Keratinocyte (primary cell): ENCODE measurements at regions not wholly inside any gene's neighbourhood (a gene's known extent, or its start where the extent isn't known, plus 50 kb on each side); places are given as distances from the start of the nearest gene placed in this dataset.

Source experiments
- DNase-seq: peaks from one replicate; pipeline ENCODE4 v3.0.0-alpha.2; 2011; ENCODE audit warnings: low read depth, missing footprints, low spot score
- FAIRE-seq: peaks from 2 replicates; lab custom pipeline; 2011; peaks lifted over from hg19 to GRCh38; lab: Jason Lieb, UNC
- H2AFZ ChIP-seq: 2 replicates; pipeline ENCODE4 v1.6.0; 2012; ENCODE audit warnings: low read length, control low read depth, inconsistent platforms; ENCODE audit not compliant: control insufficient read depth
- H3K27ac ChIP-seq: 2 replicates; pipeline ENCODE4 v1.5.1; 2011; ENCODE audit warnings: low read length; ENCODE audit not compliant: control insufficient read depth, insufficient read depth
- H3K27me3 ChIP-seq: 3 replicates; pipeline ENCODE4 v1.6.0; 2011; ENCODE audit warnings: low read length; ENCODE audit not compliant: control insufficient read depth, insufficient read depth; ENCODE audit errors: extremely low read depth
- H3K36me3 ChIP-seq, 2 experiments: 2 replicates in 1 of 2; 3 replicates in 1 of 2; pipeline ENCODE4 v1.5.1; 2011; ENCODE audit warnings: low read length in 2 of 2, mild to moderate bottlenecking in 1 of 2; ENCODE audit not compliant: control insufficient read depth in 2 of 2, insufficient read depth in 2 of 2; ENCODE audit errors: extremely low read depth in 1 of 2
- H3K4me1 ChIP-seq: 3 replicates; pipeline ENCODE4 v1.5.1; 2011; ENCODE audit warnings: low read length; ENCODE audit not compliant: control insufficient read depth, insufficient read depth; ENCODE audit errors: extremely low read depth
- H3K4me2 ChIP-seq: 3 replicates; pipeline ENCODE4 v1.6.0; 2011; ENCODE audit warnings: low read depth, low read length; ENCODE audit not compliant: control insufficient read depth, insufficient read depth; ENCODE audit errors: extremely low read depth
- H3K4me3 ChIP-seq, 3 experiments: fragments of 200-600 bp in 1 of 3; sonication (generic) in 1 of 3; 2 replicates in 2 of 3; 3 replicates in 1 of 3; pipeline ENCODE4 v1.5.1; 2011 to 2016; ENCODE audit warnings: low read length in 3 of 3, mild to moderate bottlenecking in 3 of 3, control low read depth in 2 of 3, inconsistent platforms in 1 of 3, low read depth in 1 of 3, mixed read lengths in 1 of 3, mixed run types in 1 of 3, moderate library complexity in 1 of 3; ENCODE audit not compliant: control insufficient read depth in 2 of 3, insufficient read depth in 2 of 3; ENCODE audit errors: extremely low read depth in 1 of 3
- H3K79me2 ChIP-seq: 2 replicates; pipeline ENCODE4 v1.6.0; 2012; ENCODE audit warnings: low read length; ENCODE audit not compliant: control insufficient read depth, insufficient read depth
- H3K9ac ChIP-seq: 3 replicates; pipeline ENCODE4 v1.6.0; 2011; ENCODE audit warnings: low read length; ENCODE audit not compliant: control insufficient read depth, insufficient read depth; ENCODE audit errors: extremely low read depth
- H3K9me1 ChIP-seq: 3 replicates; pipeline ENCODE4 v1.6.0; 2011; ENCODE audit warnings: low read length; ENCODE audit not compliant: control insufficient read depth, insufficient read depth; ENCODE audit errors: extremely low read depth
- H3K9me3 ChIP-seq: 2 replicates; pipeline ENCODE4 v1.5.1; 2012; ENCODE audit warnings: low read depth, low read length; ENCODE audit not compliant: control insufficient read depth
- H4K20me1 ChIP-seq: 3 replicates; pipeline ENCODE4 v1.6.0; 2011; ENCODE audit warnings: low read length; ENCODE audit not compliant: control insufficient read depth, insufficient read depth; ENCODE audit errors: extremely low read depth
- EZH2 ChIP-seq: IDR thresholded peaks from one replicate; pipeline ENCODE4 v1.6.1; 2012; ENCODE audit warnings: inconsistent platforms, mild to moderate bottlenecking, low read length, moderate library complexity
- dilution Hi-C: fragments of 300-500 bp; cut with MboI; formaldehyde crosslinking; loops from one replicate; pipeline ENCODE4 v1.7.0; 2020; ENCODE audit warnings: low sequenced_read_pairs; ENCODE audit not compliant: extremely low pct_ligation_motif_present
- TF ChIP-seq, protein P1 (sequence below), 3 experiments: IDR thresholded peaks in 1 of 3; conservative IDR thresholded peaks in 1 of 3; optimal IDR thresholded peaks in 1 of 3; 2 replicates in 2 of 3; 3 replicates in 1 of 3; pipeline versions ENCODE3 to v1.5.1; 2011; ENCODE audit warnings: low read length in 3 of 3, mild to moderate bottlenecking in 3 of 3, moderate library complexity in 2 of 3, control low read depth in 1 of 3, inconsistent platforms in 1 of 3; ENCODE audit not compliant: insufficient read depth in 2 of 3; ENCODE audit errors: extremely low read depth in 1 of 3

DNA sequence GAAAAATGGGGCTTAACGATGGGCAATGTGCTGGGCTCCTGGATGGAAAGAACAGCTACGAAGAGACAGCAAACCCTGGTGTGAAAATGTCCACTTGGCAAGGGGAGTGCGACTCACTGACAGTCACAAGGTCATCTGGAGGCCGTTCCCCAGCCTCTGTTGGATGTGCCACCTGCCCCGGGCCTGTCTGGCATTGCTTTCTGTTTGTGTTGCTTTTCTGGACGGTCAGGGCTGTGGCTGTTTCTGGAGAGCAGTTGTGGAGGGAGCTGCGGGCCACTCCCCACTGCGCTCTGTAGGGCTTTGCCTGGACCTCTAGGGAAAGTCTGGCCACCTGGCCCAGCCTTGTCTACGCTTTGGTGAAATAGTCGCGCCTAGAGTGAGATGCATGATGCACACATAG is 185.3 kb downstream of the IRX1 start:
- H3K9me3 ChIP-seq: peaks cover 5% of the 10 kb centered on the region
- DNase-seq (no peak), FAIRE-seq (no peak)
- dilution Hi-C loops: no loop called here
- no peak overlapping the region for H3K4me2 ChIP-seq
- H3K4me3 ChIP-seq: no peak overlapping the region
- no peaks in the 10 kb centered on the region for H3K9me1 ChIP-seq
- no peak overlapping the region for H3K27ac ChIP-seq
- no peaks in the 10 kb centered on the region for H3K79me2 ChIP-seq
- H3K4me1 ChIP-seq: no peaks in the 10 kb centered on the region
- no peak for TF ChIP-seq EZH2
- TF ChIP-seq, protein P1, sequence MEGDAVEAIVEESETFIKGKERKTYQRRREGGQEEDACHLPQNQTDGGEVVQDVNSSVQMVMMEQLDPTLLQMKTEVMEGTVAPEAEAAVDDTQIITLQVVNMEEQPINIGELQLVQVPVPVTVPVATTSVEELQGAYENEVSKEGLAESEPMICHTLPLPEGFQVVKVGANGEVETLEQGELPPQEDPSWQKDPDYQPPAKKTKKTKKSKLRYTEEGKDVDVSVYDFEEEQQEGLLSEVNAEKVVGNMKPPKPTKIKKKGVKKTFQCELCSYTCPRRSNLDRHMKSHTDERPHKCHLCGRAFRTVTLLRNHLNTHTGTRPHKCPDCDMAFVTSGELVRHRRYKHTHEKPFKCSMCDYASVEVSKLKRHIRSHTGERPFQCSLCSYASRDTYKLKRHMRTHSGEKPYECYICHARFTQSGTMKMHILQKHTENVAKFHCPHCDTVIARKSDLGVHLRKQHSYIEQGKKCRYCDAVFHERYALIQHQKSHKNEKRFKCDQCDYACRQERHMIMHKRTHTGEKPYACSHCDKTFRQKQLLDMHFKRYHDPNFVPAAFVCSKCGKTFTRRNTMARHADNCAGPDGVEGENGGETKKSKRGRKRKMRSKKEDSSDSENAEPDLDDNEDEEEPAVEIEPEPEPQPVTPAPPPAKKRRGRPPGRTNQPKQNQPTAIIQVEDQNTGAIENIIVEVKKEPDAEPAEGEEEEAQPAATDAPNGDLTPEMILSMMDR (optimal IDR thresholded peaks at IDR 0.05 in 1 of 3, IDR thresholded peaks at IDR 0.05 in 1 of 3, conservative IDR thresholded peaks at IDR 0.05 in 1 of 3; ENCODE audit: extremely low read depth in 1 of 3, insufficient read depth in 2 of 3, low read length in 3 of 3): no peak
- H3K36me3 ChIP-seq: no peaks in the 10 kb centered on the region
- H3K27me3 ChIP-seq: no peaks in the 10 kb centered on the region
- H4K20me1 ChIP-seq: no peaks in the 10 kb centered on the region
- H2AFZ ChIP-seq: no peak overlapping the region
- H3K9ac ChIP-seq: no peak overlapping the region

DNA sequence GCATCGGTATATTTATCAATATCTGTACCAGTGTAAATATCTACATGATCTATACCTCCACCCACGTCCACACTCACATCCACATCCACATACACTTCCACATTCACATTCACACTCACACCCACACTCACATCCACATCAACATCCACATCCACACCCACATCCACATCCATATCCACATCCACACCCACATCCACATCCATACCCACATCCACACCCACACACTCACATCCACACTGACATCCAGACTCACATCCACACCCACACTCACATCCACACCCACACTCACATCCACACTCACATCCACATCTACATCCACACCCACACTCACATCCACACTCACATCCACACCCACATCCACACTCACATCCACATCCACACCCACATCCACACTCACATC is 189.2 kb downstream of the IRX1 start:
- dilution Hi-C loops: no loop called here

More for the DNA sequence above, 189.2 kb downstream of the IRX1 start:
- Histone ChIP-seq H4K20me1 (no peaks in the 10 kb centered on the region), H3K4me2 (no peak overlapping the region), H3K27ac (no peak overlapping the region), H3K9me1 (no peaks in the 10 kb centered on the region), H3K4me3 (no peak overlapping the region), H3K4me1 (no peaks in the 10 kb centered on the region), H2AFZ (no peak overlapping the region), H3K9ac (no peak overlapping the region), H3K79me2 (no peaks in the 10 kb centered on the region), H3K9me3 (peaks cover 10% of the 10 kb centered on the region), H3K27me3 (no peaks in the 10 kb centered on the region), H3K36me3 (no peaks in the 10 kb centered on the region)
- DNase-seq: no peak
- TF ChIP-seq, protein P1 (optimal IDR thresholded peaks at IDR 0.05 in 1 of 3, IDR thresholded peaks at IDR 0.05 in 1 of 3, conservative IDR thresholded peaks at IDR 0.05 in 1 of 3; ENCODE audit: extremely low read depth in 1 of 3, insufficient read depth in 2 of 3, low read length in 3 of 3): no peak
- no peak for TF ChIP-seq EZH2
- FAIRE-seq: no peak
